OCI-LY1 (cell line): ENCODE measurements at regions not wholly inside any gene's neighbourhood (a gene's known extent, or its start where the extent isn't known, plus 50 kb on each side); places are given as distances from the start of the nearest gene placed in this dataset.

ENCODE experiments used
- EZH2 ChIP-seq: fragments of 200-600 bp; sonication (generic), shearing (Covaris generic); IDR thresholded peaks from 2 replicates; pipeline ENCODE4 v1.8.0; 2017; ENCODE audit warnings: borderline replicate concordance, mixed run types, mild to moderate bottlenecking, antibody characterized with exemption, low read length, moderate library complexity, mixed read lengths
- TF ChIP-seq, protein P1 (sequence below): fragments of 200-600 bp; sonication (generic), shearing (Covaris generic); IDR thresholded peaks from 2 replicates; pipeline ENCODE4 v1.5.1; 2017; ENCODE audit warnings: mild to moderate bottlenecking, antibody characterized with exemption, low read length, moderate library complexity, mixed read lengths

DNA sequence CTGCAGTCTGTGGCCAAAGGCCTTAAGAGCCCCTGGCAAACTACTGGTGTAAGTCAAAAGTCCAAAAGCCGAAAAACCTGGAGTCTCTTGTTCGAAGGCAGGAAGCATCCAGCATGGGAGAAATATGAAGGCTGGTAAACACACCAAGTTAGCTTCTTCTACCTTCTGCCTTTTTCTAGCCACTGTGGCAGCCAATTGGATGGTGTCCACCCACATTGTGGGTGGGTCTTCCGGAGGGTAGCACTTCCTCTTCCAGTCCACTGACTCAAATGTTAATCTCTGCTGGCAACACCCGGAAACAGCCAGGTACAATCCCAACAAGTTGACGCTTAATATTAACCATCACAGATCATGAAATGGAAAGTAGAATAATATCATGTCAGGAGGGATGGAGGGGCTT is 827.6 kb downstream of the SORCS1 start:
- TF ChIP-seq, protein P1, sequence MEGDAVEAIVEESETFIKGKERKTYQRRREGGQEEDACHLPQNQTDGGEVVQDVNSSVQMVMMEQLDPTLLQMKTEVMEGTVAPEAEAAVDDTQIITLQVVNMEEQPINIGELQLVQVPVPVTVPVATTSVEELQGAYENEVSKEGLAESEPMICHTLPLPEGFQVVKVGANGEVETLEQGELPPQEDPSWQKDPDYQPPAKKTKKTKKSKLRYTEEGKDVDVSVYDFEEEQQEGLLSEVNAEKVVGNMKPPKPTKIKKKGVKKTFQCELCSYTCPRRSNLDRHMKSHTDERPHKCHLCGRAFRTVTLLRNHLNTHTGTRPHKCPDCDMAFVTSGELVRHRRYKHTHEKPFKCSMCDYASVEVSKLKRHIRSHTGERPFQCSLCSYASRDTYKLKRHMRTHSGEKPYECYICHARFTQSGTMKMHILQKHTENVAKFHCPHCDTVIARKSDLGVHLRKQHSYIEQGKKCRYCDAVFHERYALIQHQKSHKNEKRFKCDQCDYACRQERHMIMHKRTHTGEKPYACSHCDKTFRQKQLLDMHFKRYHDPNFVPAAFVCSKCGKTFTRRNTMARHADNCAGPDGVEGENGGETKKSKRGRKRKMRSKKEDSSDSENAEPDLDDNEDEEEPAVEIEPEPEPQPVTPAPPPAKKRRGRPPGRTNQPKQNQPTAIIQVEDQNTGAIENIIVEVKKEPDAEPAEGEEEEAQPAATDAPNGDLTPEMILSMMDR: no peak
- TF ChIP-seq EZH2: no peak
